MCF 10A (cell line): ENCODE measurements at regions not wholly inside any gene's neighbourhood (a gene's known extent, or its start where the extent isn't known, plus 50 kb on each side); places are given as distances from the start of the nearest gene placed in this dataset.

ENCODE experiments used
- BruUV-seq: library from RNA; stranded (reverse); fragments of 400-500 nt; replicated peaks from 2 replicates; lab custom pipeline; 2021; lab: Mats Ljungman, UMichigan
- CTCF ChIA-PET: fragments of 300-600 bp; sonication (Branson Sonifier 250); formaldehyde crosslinking; extraction: SDS; loops from one replicate; lab custom pipeline; 2021; ENCODE audit warnings: antibody characterized with exemption, inconsistent platforms; lab: Yijun Ruan, JAX
- POLR2A ChIA-PET: fragments of 300-600, 350-650 bp; sonication (Branson Sonifier 250); formaldehyde crosslinking; extraction: SDS; loops from one replicate; lab custom pipeline; 2020; ENCODE audit warnings: antibody characterized with exemption, inconsistent platforms; lab: Yijun Ruan, JAX
- DNase-seq: peaks from one replicate; pipeline ENCODE4 v3.0.0-alpha.2; 2018; ENCODE audit not compliant: unreplicated experiment
- H3K27ac Mint-ChIP-seq: one replicate; pipeline ENCODE4 v1.8.0; 2022; ENCODE audit warnings: mild to moderate bottlenecking, low read depth, mixed read lengths; ENCODE audit not compliant: unreplicated experiment
- H3K27me3 Mint-ChIP-seq: one replicate; pipeline ENCODE4 v1.8.0; 2022; ENCODE audit warnings: mixed read lengths; ENCODE audit not compliant: insufficient read depth, unreplicated experiment
- H3K36me3 Mint-ChIP-seq: one replicate; pipeline ENCODE4 v1.8.0; 2022; ENCODE audit warnings: mild to moderate bottlenecking, moderate library complexity, mixed read lengths; ENCODE audit not compliant: insufficient read depth, unreplicated experiment
- H3K4me1 Mint-ChIP-seq: one replicate; pipeline ENCODE4 v1.8.0; 2022; ENCODE audit warnings: mixed read lengths; ENCODE audit not compliant: insufficient read depth, unreplicated experiment
- H3K4me3 Mint-ChIP-seq: one replicate; pipeline ENCODE4 v1.8.0; 2022; ENCODE audit warnings: mild to moderate bottlenecking, moderate library complexity, mixed read lengths; ENCODE audit not compliant: unreplicated experiment
- H3K9me3 Mint-ChIP-seq: one replicate; pipeline ENCODE4 v1.8.0; 2022; ENCODE audit warnings: mixed read lengths; ENCODE audit not compliant: unreplicated experiment
- intact Hi-C: fragments of 100-400 bp; cut with micrococcal nuclease; formaldehyde crosslinking; loops from 2 replicates; pipeline ENCODE4 v1.14.1; 2022
- TF ChIP-seq, protein P1 (sequence below): fragments of 200-600 bp; IDR thresholded peaks from one replicate; pipeline ENCODE4 v1.8.0; 2022; ENCODE audit warnings: antibody characterized with exemption, mild to moderate bottlenecking; ENCODE audit not compliant: unreplicated experiment

DNA sequence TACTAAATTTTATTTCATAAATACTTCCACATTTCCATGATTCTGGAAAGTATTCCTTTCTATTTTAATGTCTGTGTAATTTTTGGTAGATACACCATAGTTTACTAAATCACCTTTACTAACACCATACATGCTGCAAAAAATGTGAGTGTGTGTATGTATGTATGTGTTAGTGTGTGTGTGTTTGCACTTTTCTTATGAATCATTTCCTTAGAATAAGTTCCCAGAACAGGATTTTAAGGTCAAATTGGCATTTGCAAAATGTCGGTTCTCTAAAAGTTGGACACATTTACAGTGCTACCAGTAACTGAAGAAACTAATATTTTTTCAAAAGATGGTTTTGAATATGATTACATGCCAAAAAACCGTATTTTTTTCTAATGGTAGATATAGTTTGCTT is 137.1 kb downstream of the CYB561 start:
- ChIA-PET POLR2A (interaction anchor here (0.7 kb wide), 1 partner anchor 185 kb away, joined by 3 read pairs; no protein-coding TSS in a partner anchor), CTCF (no interaction called here)
- Mint-ChIP-seq H3K36me3 (peaks cover 7% of the 10 kb centered on the region), H3K4me3 (no peak overlapping the region), H3K4me1 (peaks cover 8% of the 10 kb centered on the region), H3K9me3 (peaks cover 10% of the 10 kb centered on the region), H3K27me3 (no peaks in the 10 kb centered on the region), H3K27ac (no peak overlapping the region)
- intact Hi-C loops = no loop called here
- TF ChIP-seq, protein P1, sequence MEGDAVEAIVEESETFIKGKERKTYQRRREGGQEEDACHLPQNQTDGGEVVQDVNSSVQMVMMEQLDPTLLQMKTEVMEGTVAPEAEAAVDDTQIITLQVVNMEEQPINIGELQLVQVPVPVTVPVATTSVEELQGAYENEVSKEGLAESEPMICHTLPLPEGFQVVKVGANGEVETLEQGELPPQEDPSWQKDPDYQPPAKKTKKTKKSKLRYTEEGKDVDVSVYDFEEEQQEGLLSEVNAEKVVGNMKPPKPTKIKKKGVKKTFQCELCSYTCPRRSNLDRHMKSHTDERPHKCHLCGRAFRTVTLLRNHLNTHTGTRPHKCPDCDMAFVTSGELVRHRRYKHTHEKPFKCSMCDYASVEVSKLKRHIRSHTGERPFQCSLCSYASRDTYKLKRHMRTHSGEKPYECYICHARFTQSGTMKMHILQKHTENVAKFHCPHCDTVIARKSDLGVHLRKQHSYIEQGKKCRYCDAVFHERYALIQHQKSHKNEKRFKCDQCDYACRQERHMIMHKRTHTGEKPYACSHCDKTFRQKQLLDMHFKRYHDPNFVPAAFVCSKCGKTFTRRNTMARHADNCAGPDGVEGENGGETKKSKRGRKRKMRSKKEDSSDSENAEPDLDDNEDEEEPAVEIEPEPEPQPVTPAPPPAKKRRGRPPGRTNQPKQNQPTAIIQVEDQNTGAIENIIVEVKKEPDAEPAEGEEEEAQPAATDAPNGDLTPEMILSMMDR = no peak
- BruUV-seq = no TSS peak
- peak; percentile 10 for DNase-seq

DNA sequence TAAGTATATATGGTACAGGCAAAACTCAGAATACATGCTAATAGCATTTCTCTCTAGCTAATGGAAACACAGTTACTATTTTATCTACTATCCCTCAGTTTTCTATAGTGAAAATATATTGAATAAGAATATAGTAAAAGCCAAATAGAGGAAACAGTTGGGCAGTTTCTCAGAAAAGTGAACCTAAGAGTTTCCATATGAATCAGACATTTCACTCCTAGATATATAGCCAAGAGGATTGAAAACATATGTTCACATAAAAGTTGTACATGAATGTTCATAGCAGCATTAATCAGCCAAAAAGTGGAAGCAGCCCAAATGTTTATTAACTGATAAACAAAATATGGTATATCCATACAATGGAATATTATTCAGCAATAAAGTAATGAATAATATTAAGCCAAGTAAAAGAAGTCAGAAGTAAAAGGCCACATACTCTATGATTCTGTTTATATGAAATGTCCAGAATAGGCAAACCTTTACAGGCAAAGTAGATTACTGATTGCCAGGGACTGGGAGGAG is 134.6 kb downstream of the CYB561 start:
- no peak overlapping the region for H3K4me3 Mint-ChIP-seq
- no peaks in the 10 kb centered on the region for H3K9me3 Mint-ChIP-seq
- ChIA-PET POLR2A (interaction anchor here (1.0 kb wide), 1 partner anchor 24 kb away, joined by 4 read pairs; no protein-coding TSS in a partner anchor), CTCF (no interaction called here)
- intact Hi-C loops = no loop called here
- TF ChIP-seq, protein P1 = no peak
- DNase-seq = no peak
- H3K4me1 Mint-ChIP-seq = no peaks in the 10 kb centered on the region
- H3K27me3 Mint-ChIP-seq = no peaks in the 10 kb centered on the region
- H3K27ac Mint-ChIP-seq = no peak overlapping the region
- BruUV-seq = no TSS peak
- peaks cover 7% of the 10 kb centered on the region for H3K36me3 Mint-ChIP-seq

DNA sequence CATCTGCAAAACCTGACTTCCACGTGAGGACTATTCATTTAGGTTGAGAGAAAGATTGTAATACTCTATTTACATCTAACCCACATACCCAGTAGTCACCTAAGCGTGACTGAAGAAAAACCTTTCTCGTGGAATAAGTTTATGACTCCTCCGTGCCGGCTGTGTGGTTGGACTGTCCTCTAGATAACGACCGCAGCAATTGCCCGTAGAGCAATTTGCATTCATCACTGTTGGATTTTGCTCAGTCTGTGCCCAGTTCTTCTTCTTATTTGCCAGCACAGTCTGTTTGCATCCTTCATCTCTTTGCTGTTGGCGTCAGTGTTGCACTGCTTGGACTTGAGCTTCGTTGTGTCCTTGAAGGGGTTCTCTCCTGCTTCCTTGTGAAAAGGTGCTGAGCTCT is 131.3 kb downstream of the CYB561 start:
- H3K4me3 Mint-ChIP-seq = no peak overlapping the region
- H3K36me3 Mint-ChIP-seq = peaks cover 14% of the 10 kb centered on the region
- TF ChIP-seq, protein P1 = no peak
- CTCF ChIA-PET = no interaction called here
- BruUV-seq = no TSS peak
- H3K27me3 Mint-ChIP-seq = no peaks in the 10 kb centered on the region
- no peak overlapping the region for H3K27ac Mint-ChIP-seq
- H3K9me3 Mint-ChIP-seq = no peaks in the 10 kb centered on the region
- intact Hi-C loops = no loop called here
- no peak for DNase-seq
- no peaks in the 10 kb centered on the region for H3K4me1 Mint-ChIP-seq
- POLR2A ChIA-PET = no interaction called here

DNA sequence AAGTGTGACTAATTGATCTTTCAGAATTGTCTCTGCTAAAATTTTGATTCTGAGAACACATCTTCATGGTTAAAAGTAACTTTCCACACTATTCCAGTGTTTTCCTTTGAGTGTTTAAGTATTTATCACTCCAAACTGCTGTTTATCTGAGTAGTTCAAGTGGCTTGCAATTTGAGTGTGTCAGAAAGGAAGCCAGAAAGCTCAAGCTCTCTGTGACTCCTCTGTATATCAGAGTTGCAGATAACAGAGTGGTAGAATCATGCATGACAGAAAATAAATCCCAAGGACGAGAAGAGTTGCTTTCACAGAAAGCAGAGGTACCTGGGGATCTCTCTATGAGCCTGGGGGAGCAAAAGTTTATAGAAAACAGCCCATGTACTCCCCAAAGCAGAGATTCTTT is 130.0 kb downstream of the CYB561 start:
- H3K4me3 Mint-ChIP-seq = no peak overlapping the region
- H3K9me3 Mint-ChIP-seq = no peaks in the 10 kb centered on the region
- ChIA-PET CTCF (interaction anchor here (1.1 kb wide), 1 partner anchor 9 kb away, joined by 4 read pairs; no protein-coding TSS in a partner anchor), POLR2A (interaction anchor here (0.5 to 1.4 kb wide), 2 partner anchors 14 to 18 kb away, joined by 3 read pairs; no protein-coding TSS in a partner anchor)
- DNase-seq = no peak
- H3K4me1 Mint-ChIP-seq = no peaks in the 10 kb centered on the region
- peaks cover 23% of the 10 kb centered on the region for H3K36me3 Mint-ChIP-seq
- intact Hi-C loops = no loop called here
- no peaks in the 10 kb centered on the region for H3K27me3 Mint-ChIP-seq
- H3K27ac Mint-ChIP-seq = no peak overlapping the region
- TF ChIP-seq, protein P1 = no peak
- BruUV-seq = no TSS peak
